Loucy (cell line): ENCODE measurements at regions not wholly inside any gene's neighbourhood (a gene's known extent, or its start where the extent isn't known, plus 50 kb on each side); places are given as distances from the start of the nearest gene placed in this dataset.

Experiments used
- H2AFZ ChIP-seq: fragments of 200-600 bp; sonication (generic); 2 replicates; pipeline ENCODE4 v1.6.0; 2016; ENCODE audit warnings: antibody characterized with exemption, mild to moderate bottlenecking, low read length, moderate library complexity
- H3F3A ChIP-seq: fragments of 200-600 bp; 2 replicates; pipeline ENCODE4 v1.6.0; 2016; ENCODE audit warnings: antibody characterized with exemption, low read depth, mild to moderate bottlenecking
- H3K27me3 ChIP-seq: fragments of 200-600 bp; sonication (generic); 2 replicates; pipeline ENCODE4 v1.6.1; 2014; ENCODE audit warnings: low read length, mild to moderate bottlenecking; ENCODE audit not compliant: insufficient read depth, poor library complexity, severe bottlenecking
- H3K36me3 ChIP-seq: fragments of 200-600 bp; sonication (generic); 2 replicates; pipeline ENCODE4 v1.6.1; 2016; ENCODE audit warnings: low read length; ENCODE audit not compliant: insufficient read depth
- H3K4me1 ChIP-seq: fragments of 200-600 bp; sonication (generic); 2 replicates; pipeline ENCODE4 v1.5.1; 2014; ENCODE audit warnings: low read length, mild to moderate bottlenecking; ENCODE audit not compliant: insufficient read depth, poor library complexity, severe bottlenecking
- H3K4me2 ChIP-seq: fragments of 200-600 bp; sonication (generic); 2 replicates; pipeline ENCODE4 v1.6.0; 2014; ENCODE audit warnings: antibody characterized with exemption, low read length, low read depth, mild to moderate bottlenecking; ENCODE audit not compliant: poor library complexity, severe bottlenecking
- H3K4me3 ChIP-seq: fragments of 200-600 bp; sonication (generic); 2 replicates; pipeline ENCODE4 v1.5.1; 2014; ENCODE audit warnings: low read length, mild to moderate bottlenecking, mixed read lengths; ENCODE audit not compliant: poor library complexity, severe bottlenecking
- H3K79me2 ChIP-seq: fragments of 200-600 bp; sonication (generic); 2 replicates; pipeline ENCODE4 v1.6.1; 2014; ENCODE audit warnings: low read length; ENCODE audit not compliant: insufficient read depth
- H3K9ac ChIP-seq: fragments of 200-600 bp; sonication (generic); 2 replicates; pipeline ENCODE4 v1.6.0; 2014; ENCODE audit warnings: mild to moderate bottlenecking, low read depth, low read length, moderate library complexity; ENCODE audit not compliant: poor library complexity, severe bottlenecking
- H3K9me2 ChIP-seq: fragments of 200-600 bp; sonication (generic); replicated peaks from 2 replicates; pipeline ENCODE4 v1.6.1; 2016; ENCODE audit warnings: low read depth, low read length, mixed read lengths
- H3K9me3 ChIP-seq: fragments of 200-600 bp; sonication (generic); 2 replicates; pipeline ENCODE4 v1.6.1; 2014; ENCODE audit warnings: mild to moderate bottlenecking, antibody characterized with exemption, low read length, low read depth; ENCODE audit not compliant: insufficient read depth
- H4K20me1 ChIP-seq: fragments of 200-600 bp; sonication (generic); 2 replicates; pipeline ENCODE4 v1.6.0; 2014; ENCODE audit warnings: antibody characterized with exemption, low read length, mild to moderate bottlenecking; ENCODE audit not compliant: insufficient read depth, poor library complexity, severe bottlenecking
- EZH2phosphoT487 ChIP-seq: fragments of 200-600 bp; IDR thresholded peaks from 2 replicates; pipeline ENCODE4 v1.6.1; 2018; ENCODE audit warnings: antibody characterized with exemption, mild to moderate bottlenecking, moderate library complexity, borderline replicate concordance
- TF ChIP-seq, protein P1 (sequence below): fragments of 200-600 bp; sonication (generic); conservative IDR thresholded peaks from 2 replicates; pipeline ENCODE4 v1.5.1; 2014; ENCODE audit warnings: mild to moderate bottlenecking, antibody characterized with exemption, low read length

DNA sequence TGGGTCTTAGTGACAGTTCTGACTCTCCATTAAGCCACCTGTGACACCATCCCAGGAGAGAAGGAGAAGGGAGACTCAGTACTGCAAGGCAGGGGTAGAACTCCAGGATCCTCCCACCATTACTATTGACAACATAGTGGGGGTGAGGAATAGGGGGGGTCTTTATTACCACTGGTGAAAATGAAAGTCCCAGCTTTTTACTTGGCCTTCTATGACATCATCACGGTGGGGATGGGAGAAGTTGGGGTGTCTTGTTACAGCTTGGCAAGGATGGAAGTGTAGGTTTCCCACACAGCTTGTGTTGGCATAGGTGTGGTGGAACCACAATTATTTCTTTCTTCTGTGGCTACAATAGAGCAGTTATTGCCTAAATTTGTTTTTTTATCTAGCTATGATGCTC lies 203.9 kb upstream of the DTNA start:
- no peaks in the 10 kb centered on the region for H3F3A ChIP-seq
- H2AFZ ChIP-seq, result no peak overlapping the region
- no peaks in the 10 kb centered on the region for H3K9me2 ChIP-seq
- H3K36me3 ChIP-seq, result no peaks in the 10 kb centered on the region
- H3K79me2 ChIP-seq, result no peaks in the 10 kb centered on the region
- no peaks in the 10 kb centered on the region for H4K20me1 ChIP-seq
- H3K4me2 ChIP-seq, result no peak overlapping the region
- H3K27me3 ChIP-seq, result no peaks in the 10 kb centered on the region
- TF ChIP-seq, protein P1, sequence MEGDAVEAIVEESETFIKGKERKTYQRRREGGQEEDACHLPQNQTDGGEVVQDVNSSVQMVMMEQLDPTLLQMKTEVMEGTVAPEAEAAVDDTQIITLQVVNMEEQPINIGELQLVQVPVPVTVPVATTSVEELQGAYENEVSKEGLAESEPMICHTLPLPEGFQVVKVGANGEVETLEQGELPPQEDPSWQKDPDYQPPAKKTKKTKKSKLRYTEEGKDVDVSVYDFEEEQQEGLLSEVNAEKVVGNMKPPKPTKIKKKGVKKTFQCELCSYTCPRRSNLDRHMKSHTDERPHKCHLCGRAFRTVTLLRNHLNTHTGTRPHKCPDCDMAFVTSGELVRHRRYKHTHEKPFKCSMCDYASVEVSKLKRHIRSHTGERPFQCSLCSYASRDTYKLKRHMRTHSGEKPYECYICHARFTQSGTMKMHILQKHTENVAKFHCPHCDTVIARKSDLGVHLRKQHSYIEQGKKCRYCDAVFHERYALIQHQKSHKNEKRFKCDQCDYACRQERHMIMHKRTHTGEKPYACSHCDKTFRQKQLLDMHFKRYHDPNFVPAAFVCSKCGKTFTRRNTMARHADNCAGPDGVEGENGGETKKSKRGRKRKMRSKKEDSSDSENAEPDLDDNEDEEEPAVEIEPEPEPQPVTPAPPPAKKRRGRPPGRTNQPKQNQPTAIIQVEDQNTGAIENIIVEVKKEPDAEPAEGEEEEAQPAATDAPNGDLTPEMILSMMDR, result no peak
- TF ChIP-seq EZH2phosphoT487, result no peak
- no peaks in the 10 kb centered on the region; the same call in 1 of the 2 replicates for H3K9me3 ChIP-seq
- H3K4me3 ChIP-seq, result no peak overlapping the region
- H3K9ac ChIP-seq, result no peak overlapping the region
- H3K4me1 ChIP-seq, result no peaks in the 10 kb centered on the region

DNA sequence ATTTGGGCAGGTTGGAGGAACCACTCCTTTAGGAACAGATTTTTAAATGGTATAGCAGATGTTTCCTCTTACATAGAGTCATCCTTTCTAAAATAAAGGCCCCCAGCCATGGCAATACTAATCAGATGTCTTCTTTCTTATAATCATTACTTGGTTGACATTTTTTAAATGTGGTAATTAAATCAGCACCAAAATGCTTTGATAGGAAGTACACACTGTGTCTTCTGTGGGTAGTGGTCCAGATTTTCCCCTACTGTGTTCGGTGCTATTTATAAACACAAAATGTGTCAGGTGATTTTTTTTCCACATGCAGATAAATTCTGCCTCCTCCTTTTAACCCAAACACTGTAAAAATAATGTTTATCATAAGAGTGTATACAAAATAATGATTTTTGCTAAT lies 200.9 kb upstream of the DTNA start:
- no peaks in the 10 kb centered on the region for H3K36me3 ChIP-seq
- no peaks in the 10 kb centered on the region; the same call in 1 of the 2 replicates for H3K9me3 ChIP-seq
- H2AFZ ChIP-seq, result no peak overlapping the region
- H3K4me2 ChIP-seq, result no peak overlapping the region
- TF ChIP-seq, protein P1, result no peak
- H3K79me2 ChIP-seq, result no peaks in the 10 kb centered on the region
- no peaks in the 10 kb centered on the region for H4K20me1 ChIP-seq
- H3F3A ChIP-seq, result no peaks in the 10 kb centered on the region
- no peaks in the 10 kb centered on the region for H3K4me1 ChIP-seq
- H3K9me2 ChIP-seq, result no peaks in the 10 kb centered on the region
- H3K9ac ChIP-seq, result no peak overlapping the region
- H3K4me3 ChIP-seq, result no peak overlapping the region
- no peaks in the 10 kb centered on the region for H3K27me3 ChIP-seq

DNA sequence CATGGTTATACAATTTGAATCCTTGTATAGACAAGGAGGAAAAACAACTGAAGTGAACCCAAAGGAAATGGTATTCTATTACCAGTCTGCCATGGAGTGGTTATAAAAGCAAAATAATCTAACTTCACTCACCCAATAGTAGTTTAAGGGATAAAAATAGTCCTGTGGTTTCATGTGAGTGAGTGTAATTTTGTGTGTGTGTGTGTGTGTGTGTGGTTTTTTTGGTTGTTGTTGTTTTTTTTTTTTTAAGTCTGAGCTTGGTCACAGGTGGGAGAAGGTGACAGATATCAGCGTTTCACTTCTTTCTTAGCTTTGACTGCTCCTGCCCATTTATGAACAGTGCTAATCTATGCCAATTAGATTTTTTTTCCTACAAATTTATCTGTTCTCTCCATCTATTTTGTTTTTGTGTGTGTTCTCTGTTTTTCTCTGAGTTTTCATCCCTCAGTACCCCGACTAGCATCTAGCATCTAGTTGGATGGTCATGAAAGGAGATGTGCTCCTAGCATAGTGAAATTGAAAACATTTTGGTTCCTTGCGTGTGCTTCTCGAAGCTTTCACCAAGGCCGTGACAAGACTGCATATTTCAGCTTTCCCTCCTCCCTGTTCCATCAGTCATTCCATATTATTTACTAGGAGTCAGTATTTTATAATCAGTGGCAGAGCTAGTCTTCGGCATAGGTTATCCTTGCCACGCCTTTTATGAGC lies 200.1 kb upstream of the DTNA start:
- TF ChIP-seq EZH2phosphoT487, result no peak
- TF ChIP-seq, protein P1, result no peak
- no peaks in the 10 kb centered on the region for H3F3A ChIP-seq
- no peaks in the 10 kb centered on the region for H3K4me1 ChIP-seq
- no peak overlapping the region for H3K4me2 ChIP-seq
- H3K36me3 ChIP-seq, result no peaks in the 10 kb centered on the region
- H2AFZ ChIP-seq, result no peak overlapping the region
- no peak overlapping the region for H3K9ac ChIP-seq
- H3K79me2 ChIP-seq, result no peaks in the 10 kb centered on the region
- H3K4me3 ChIP-seq, result no peak overlapping the region
- H3K9me3 ChIP-seq, result no peaks in the 10 kb centered on the region
- no peaks in the 10 kb centered on the region for H3K27me3 ChIP-seq
- no peaks in the 10 kb centered on the region for H3K9me2 ChIP-seq
- no peaks in the 10 kb centered on the region for H4K20me1 ChIP-seq
